T-cell (primary cell): ENCODE measurements at regions not wholly inside any gene's neighbourhood (a gene's known extent, or its start where the extent isn't known, plus 50 kb on each side); places are given as distances from the start of the nearest gene placed in this dataset.
A peak's percentile ranks its signal among the peaks of the same experiment; 100 is the strongest.

Source experiments
- ATAC-seq, 4 experiments: fragments of 200-7000 bp in 3 of 4; fragments of 150-1000 bp in 1 of 4; cut with Tn5 transposase; replicated peaks in 1 of 4; 1 replicate in 3 of 4; 2 replicates in 1 of 4; pipeline ENCODE4 v1.10.0; 2021; ENCODE audit warnings: moderate library complexity in 3 of 4, mild to moderate bottlenecking in 2 of 4, moderate number of reproducible peaks in 1 of 4
- CTCF ChIA-PET, 2 donors: fragments of 300-600 bp; sonication (Branson Sonifier 250); formaldehyde crosslinking; loops; one replicate each; lab custom pipeline; 2022; ENCODE audit warnings: antibody characterized with exemption in 2 of 2; lab: Charles Lee
- POLR2A ChIA-PET, 2 donors: fragments of 300-600 bp; sonication (Branson Sonifier 250); formaldehyde crosslinking; loops; one replicate each; lab custom pipeline; 2022; ENCODE audit warnings: antibody characterized with exemption in 2 of 2; lab: Charles Lee
- DNase-seq, 35 experiments: peaks; one replicate each; pipeline versions ENCODE4 v3.0.0 to v3.0.0-alpha.2; 2013 to 2023
- H3K27ac ChIP-seq: one replicate; pipeline ENCODE4 v1.5.1; 2013; ENCODE audit warnings: low read length
- H3K27me3 ChIP-seq, 2 experiments: replicated peaks in 1 of 2; 1 replicate in 1 of 2; 2 replicates in 1 of 2; pipeline versions ENCODE4 v1.6.1 to v1.7.0; 2013; ENCODE audit warnings: low read length in 1 of 2, mixed read lengths in 1 of 2; ENCODE audit not compliant: control insufficient read depth in 2 of 2, insufficient read depth in 2 of 2; ENCODE audit errors: extremely low read depth in 1 of 2
- H3K36me3 ChIP-seq, 2 donors: 1 replicate in 1 of 2; 2 replicates in 1 of 2; pipeline versions ENCODE4 v1.6.1 to v1.7.0; 2013; ENCODE audit warnings: low read length in 1 of 2; ENCODE audit not compliant: control insufficient read depth in 2 of 2, insufficient read depth in 1 of 2; ENCODE audit errors: extremely low read depth in 1 of 2
- H3K4me1 ChIP-seq, 2 experiments: 1 replicate in 1 of 2; 2 replicates in 1 of 2; pipeline versions ENCODE4 v1.6.1 to v1.7.0; 2013; ENCODE audit warnings: low read length in 2 of 2, mixed read lengths in 1 of 2; ENCODE audit not compliant: insufficient read depth in 2 of 2, control insufficient read depth in 1 of 2; ENCODE audit errors: extremely low read depth in 1 of 2
- H3K4me3 ChIP-seq, 2 donors: 1 replicate in 1 of 2; 2 replicates in 1 of 2; pipeline versions ENCODE4 v1.5.1 to v1.7.0; 2013; ENCODE audit warnings: mild to moderate bottlenecking in 2 of 2, low read length in 1 of 2, moderate library complexity in 1 of 2; ENCODE audit not compliant: control insufficient read depth in 1 of 2; ENCODE audit errors: extremely low read depth in 1 of 2
- H3K9me3 ChIP-seq: 2 replicates; pipeline ENCODE4 v1.7.0; 2013
- H3K27ac Mint-ChIP-seq, 2 donors: one replicate each; pipeline ENCODE4 v1.8.0; 2020 to 2021; ENCODE audit warnings: mild to moderate bottlenecking in 2 of 2, mixed read lengths in 2 of 2
- H3K27me3 Mint-ChIP-seq, 2 donors: one replicate each; pipeline ENCODE4 v1.8.0; 2021 to 2022; ENCODE audit warnings: mixed read lengths in 2 of 2
- H3K36me3 Mint-ChIP-seq: one replicate; pipeline ENCODE4 v1.8.0; 2021; ENCODE audit warnings: mixed read lengths
- H3K4me1 Mint-ChIP-seq, 3 donors: one replicate each; pipeline ENCODE4 v1.8.0; 2020 to 2022; ENCODE audit warnings: mixed read lengths in 3 of 3, mild to moderate bottlenecking in 1 of 3
- H3K4me3 Mint-ChIP-seq, 3 donors: one replicate each; pipeline ENCODE4 v1.8.0; 2020 to 2022; ENCODE audit warnings: mild to moderate bottlenecking in 3 of 3, mixed read lengths in 3 of 3, moderate library complexity in 3 of 3
- H3K9me3 Mint-ChIP-seq, 3 donors: one replicate each; pipeline ENCODE4 v1.8.0; 2020 to 2022; ENCODE audit warnings: mixed read lengths in 3 of 3
- WGBS: methylation state at CpG from one replicate; pipeline ENCODE4 v1.1.5; 2013; ENCODE audit warnings: missing lambda C conversion rate; ENCODE audit not compliant: insufficient coverage; 5-methylcytosine and 5-hydroxymethylcytosine counted together

- peaks cover 0 to 26% of the 10 kb centered on the region in 2 experiments for H3K27me3 ChIP-seq
- peaks cover 0 to 6% (median 5%) of the 10 kb centered on the region in 3 donors for H3K9me3 Mint-ChIP-seq
- no peak for ATAC-seq
- H3K27ac ChIP-seq, result no peak overlapping the region
- no peaks in the 10 kb centered on the region for H3K36me3 ChIP-seq
- ChIA-PET POLR2A (no interaction called here), CTCF (no interaction called here)
- peaks cover 53 to 57% of the 10 kb centered on the region in 2 donors for H3K27me3 Mint-ChIP-seq
- no peaks in the 10 kb centered on the region for H3K4me1 ChIP-seq
- no peaks in the 10 kb centered on the region for H3K9me3 ChIP-seq
- H3K4me3 ChIP-seq, result no peak overlapping the region
- no peak for DNase-seq
- H3K4me1 Mint-ChIP-seq, result no peaks in the 10 kb centered on the region
- H3K36me3 Mint-ChIP-seq, result no peaks in the 10 kb centered on the region
- no CpG with 5 or more reads among the region's 5 CpGs for WGBS
- H3K4me3 Mint-ChIP-seq, result no peak overlapping the region
- no peak overlapping the region for H3K27ac Mint-ChIP-seq
Observed at GRCh38 chr14:95818581-95818980, 58.1 kb upstream of the TUNAR start.

- Histone ChIP-seq H3K36me3 (no peaks in the 10 kb centered on the region), H3K4me1 (no peaks in the 10 kb centered on the region), H3K27me3 (peaks cover 0 to 26% of the 10 kb centered on the region in 2 experiments), H3K4me3 (no peak overlapping the region), H3K27ac (no peak overlapping the region), H3K9me3 (no peaks in the 10 kb centered on the region)
- ATAC-seq, result no peak
- H3K4me1 Mint-ChIP-seq, result no peaks in the 10 kb centered on the region
- no peak overlapping the region for H3K4me3 Mint-ChIP-seq
- no peak overlapping the region for H3K27ac Mint-ChIP-seq
- DNase-seq, result no peak
- CTCF ChIA-PET, result no interaction called here
- WGBS, result no CpG with 5 or more reads among the region's 2 CpGs
- POLR2A ChIA-PET, result no interaction called here
- peaks cover 53 to 55% of the 10 kb centered on the region in 2 donors for H3K27me3 Mint-ChIP-seq
- H3K36me3 Mint-ChIP-seq, result no peaks in the 10 kb centered on the region
- H3K9me3 Mint-ChIP-seq, result peaks cover 0 to 6% (median 5%) of the 10 kb centered on the region in 3 donors
Observed at GRCh38 chr14:95817271-95817670, 59.4 kb upstream of the TUNAR start.

GRCh38 chr14:95816539-95816938 lies 60.1 kb upstream of the TUNAR start:
- H3K4me3 Mint-ChIP-seq, result no peak overlapping the region
- no peak overlapping the region for H3K4me3 ChIP-seq
- peaks cover 0 to 6% (median 5%) of the 10 kb centered on the region in 3 donors for H3K9me3 Mint-ChIP-seq
- H3K27me3 Mint-ChIP-seq, result peaks cover 54 to 55% of the 10 kb centered on the region in 2 donors
- no peaks in the 10 kb centered on the region for H3K36me3 Mint-ChIP-seq
- ChIA-PET CTCF (no interaction called here), POLR2A (no interaction called here)
- H3K27ac Mint-ChIP-seq, result peak overlapping the region in 1 of 2 donors; percentile 2
- no peaks in the 10 kb centered on the region for H3K4me1 Mint-ChIP-seq
- no peak overlapping the region for H3K27ac ChIP-seq
- no peak for ATAC-seq
- H3K36me3 ChIP-seq, result no peaks in the 10 kb centered on the region
- H3K27me3 ChIP-seq, result peaks cover 0 to 26% of the 10 kb centered on the region in 2 experiments
- no peaks in the 10 kb centered on the region for H3K9me3 ChIP-seq
- no peak for DNase-seq
- no peaks in the 10 kb centered on the region for H3K4me1 ChIP-seq
- 81% methylated on average over 4 of the region's 7 CpGs for WGBS

GRCh38 chr14:95815226-95815690 lies 61.4 kb upstream of the TUNAR start:
- Mint-ChIP-seq H3K36me3 (no peaks in the 10 kb centered on the region), H3K9me3 (peaks cover 0 to 1% (median under 1%) of the 10 kb centered on the region in 3 donors), H3K4me1 (no peaks in the 10 kb centered on the region), H3K27me3 (peaks cover 54 to 56% of the 10 kb centered on the region in 2 donors), H3K4me3 (no peak overlapping the region), H3K27ac (no peak overlapping the region)
- H3K27ac ChIP-seq, result no peak overlapping the region
- H3K9me3 ChIP-seq, result no peaks in the 10 kb centered on the region
- H3K27me3 ChIP-seq, result peaks cover 0 to 26% of the 10 kb centered on the region in 2 experiments
- no peak overlapping the region for H3K4me3 ChIP-seq
- H3K36me3 ChIP-seq, result no peaks in the 10 kb centered on the region
- ATAC-seq (no peak), DNase-seq (no peak)
- 16% methylated on average over 10 of the region's 11 CpGs for WGBS
- POLR2A ChIA-PET, result no interaction called here
- CTCF ChIA-PET, result no interaction called here
- H3K4me1 ChIP-seq, result no peaks in the 10 kb centered on the region

- 74% methylated on average over 8 of the region's 10 CpGs for WGBS
- Mint-ChIP-seq H3K36me3 (no peaks in the 10 kb centered on the region), H3K27ac (no peak overlapping the region), H3K4me1 (no peaks in the 10 kb centered on the region), H3K27me3 (peaks cover 54 to 57% of the 10 kb centered on the region in 2 donors), H3K4me3 (no peak overlapping the region), H3K9me3 (no peaks in the 10 kb centered on the region)
- no peaks in the 10 kb centered on the region for H3K9me3 ChIP-seq
- no peak overlapping the region for H3K27ac ChIP-seq
- H3K4me1 ChIP-seq, result no peaks in the 10 kb centered on the region
- ChIA-PET POLR2A (no interaction called here), CTCF (no interaction called here)
- H3K36me3 ChIP-seq, result no peaks in the 10 kb centered on the region
- no peak for ATAC-seq
- peaks cover 0 to 26% of the 10 kb centered on the region in 2 experiments for H3K27me3 ChIP-seq
- H3K4me3 ChIP-seq, result no peak overlapping the region
- no peak for DNase-seq
Observed at GRCh38 chr14:95814363-95815225, 62.0 kb upstream of the TUNAR start.

- ChIA-PET POLR2A (no interaction called here), CTCF (no interaction called here)
- Mint-ChIP-seq H3K4me3 (no peak overlapping the region), H3K27ac (no peak overlapping the region), H3K36me3 (no peaks in the 10 kb centered on the region), H3K4me1 (no peaks in the 10 kb centered on the region), H3K27me3 (peaks cover 50 to 51% of the 10 kb centered on the region in 2 donors), H3K9me3 (peaks cover 5 to 14% (median 7%) of the 10 kb centered on the region in 3 donors)
- H3K4me1 ChIP-seq, result no peaks in the 10 kb centered on the region
- no peak overlapping the region for H3K4me3 ChIP-seq
- H3K27ac ChIP-seq, result no peak overlapping the region
- no peaks in the 10 kb centered on the region for H3K9me3 ChIP-seq
- DNase-seq (no peak), ATAC-seq (no peak)
- no CpG with 5 or more reads among the region's 4 CpGs for WGBS
- peaks cover 0 to 20% of the 10 kb centered on the region in 2 experiments for H3K27me3 ChIP-seq
- H3K36me3 ChIP-seq, result no peaks in the 10 kb centered on the region
Observed at GRCh38 chr14:95811813-95812212, 64.8 kb upstream of the TUNAR start.
